WTC11 (cell line): ENCODE measurements at regions not wholly inside any gene's neighbourhood (a gene's known extent, or its start where the extent isn't known, plus 50 kb on each side); places are given as distances from the start of the nearest gene placed in this dataset.

Experiments
- CTCF ChIP-seq: fragments of 200-600 bp; IDR thresholded peaks from 2 replicates; pipeline ENCODE4 v1.8.0; 2022; ENCODE audit warnings: antibody characterized with exemption
- IRF1 ChIP-seq: sonication (generic); formaldehyde crosslinking; IDR thresholded peaks from 2 replicates; pipeline ENCODE4 v1.8.0; 2023; ENCODE audit warnings: missing genetic modification reagents
- TEAD4 ChIP-seq: sonication (generic); formaldehyde crosslinking; IDR thresholded peaks from 2 replicates; pipeline ENCODE4 v1.8.0; 2022; ENCODE audit warnings: mild to moderate bottlenecking, missing genetic modification reagents
- USF2 ChIP-seq: sonication (generic); formaldehyde crosslinking; IDR thresholded peaks from 2 replicates; pipeline ENCODE4 v1.8.1; 2023; ENCODE audit warnings: mild to moderate bottlenecking, missing genetic modification reagents, moderate library complexity

GRCh38 chr5:144100702-144101101, 69.8 kb downstream of the YIPF5 start:
- TF ChIP-seq IRF1 (CRISPR knock-in tag), result no peak
- no peak for TF ChIP-seq TEAD4 (CRISPR knock-in tag)
- no peak for TF ChIP-seq USF2 (CRISPR knock-in tag)
- no peak for TF ChIP-seq CTCF
